ENCODE measurements at regions not wholly inside any gene's neighbourhood (a gene's known extent, or its start where the extent isn't known, plus 50 kb on each side); places are given as distances from the start of the nearest gene placed in this dataset.

DNA sequence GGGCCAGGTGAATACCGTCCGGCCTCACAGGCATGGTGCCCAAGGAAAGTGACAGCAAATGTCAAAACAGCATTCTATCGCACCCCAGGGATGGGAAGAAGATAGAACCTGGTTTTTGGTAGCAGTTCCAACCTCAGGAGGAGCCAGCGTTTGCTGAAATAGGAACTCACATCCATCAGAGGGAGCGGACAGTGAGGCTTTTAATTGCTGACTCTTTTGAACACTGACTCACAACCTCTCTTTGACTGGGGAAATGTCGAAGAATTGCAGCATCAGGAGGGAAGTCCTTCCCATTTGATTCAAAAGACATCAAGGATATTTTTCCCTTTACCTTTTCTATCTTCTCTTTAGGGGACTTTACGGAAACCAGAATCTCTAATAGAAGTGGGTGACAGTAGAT is 114.2 kb downstream of the UNC5CL start:
- TF ChIP-seq, protein P1, sequence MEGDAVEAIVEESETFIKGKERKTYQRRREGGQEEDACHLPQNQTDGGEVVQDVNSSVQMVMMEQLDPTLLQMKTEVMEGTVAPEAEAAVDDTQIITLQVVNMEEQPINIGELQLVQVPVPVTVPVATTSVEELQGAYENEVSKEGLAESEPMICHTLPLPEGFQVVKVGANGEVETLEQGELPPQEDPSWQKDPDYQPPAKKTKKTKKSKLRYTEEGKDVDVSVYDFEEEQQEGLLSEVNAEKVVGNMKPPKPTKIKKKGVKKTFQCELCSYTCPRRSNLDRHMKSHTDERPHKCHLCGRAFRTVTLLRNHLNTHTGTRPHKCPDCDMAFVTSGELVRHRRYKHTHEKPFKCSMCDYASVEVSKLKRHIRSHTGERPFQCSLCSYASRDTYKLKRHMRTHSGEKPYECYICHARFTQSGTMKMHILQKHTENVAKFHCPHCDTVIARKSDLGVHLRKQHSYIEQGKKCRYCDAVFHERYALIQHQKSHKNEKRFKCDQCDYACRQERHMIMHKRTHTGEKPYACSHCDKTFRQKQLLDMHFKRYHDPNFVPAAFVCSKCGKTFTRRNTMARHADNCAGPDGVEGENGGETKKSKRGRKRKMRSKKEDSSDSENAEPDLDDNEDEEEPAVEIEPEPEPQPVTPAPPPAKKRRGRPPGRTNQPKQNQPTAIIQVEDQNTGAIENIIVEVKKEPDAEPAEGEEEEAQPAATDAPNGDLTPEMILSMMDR (conservative IDR thresholded peaks at IDR 0.05; ENCODE audit: low read depth, low read length) = no peak
- no peak for TF ChIP-seq EZH2 (IDR thresholded peaks at IDR 0.05; ENCODE audit: borderline replicate concordance, low read depth, low read length, poor library complexity, severe bottlenecking)
- BruUV-seq (replicated peaks) = no TSS peak
- Histone ChIP-seq H3K27me3 (replicated peaks; ENCODE audit: insufficient read depth, low read depth, low read length, poor library complexity) (no peaks in the 10 kb centered on the region), H3K9me3 (ENCODE audit: low read depth, low read length, poor library complexity, severe bottlenecking) (no peaks in the 10 kb centered on the region), H3K27ac (ENCODE audit: low read depth, low read length, poor library complexity, severe bottlenecking) (no peak overlapping the region), H3K36me3 (ENCODE audit: insufficient read depth, low read length, poor library complexity, severe bottlenecking) (no peaks in the 10 kb centered on the region), H3K4me3 (ENCODE audit: low read depth, low read length, poor library complexity, severe bottlenecking) (no peak overlapping the region), H3K4me1 (ENCODE audit: insufficient read depth, low read length, poor library complexity, severe bottlenecking) (no peaks in the 10 kb centered on the region)
- ChIA-PET CTCF (no interaction called here), POLR2A (ENCODE audit: low non-redundant PET) (no interaction called here)
- intact Hi-C loops (cut with micrococcal nuclease; ENCODE audit: unreplicated experiment) = no loop called here
- no peak for DNase-seq (ENCODE audit: low spot score)

DNA sequence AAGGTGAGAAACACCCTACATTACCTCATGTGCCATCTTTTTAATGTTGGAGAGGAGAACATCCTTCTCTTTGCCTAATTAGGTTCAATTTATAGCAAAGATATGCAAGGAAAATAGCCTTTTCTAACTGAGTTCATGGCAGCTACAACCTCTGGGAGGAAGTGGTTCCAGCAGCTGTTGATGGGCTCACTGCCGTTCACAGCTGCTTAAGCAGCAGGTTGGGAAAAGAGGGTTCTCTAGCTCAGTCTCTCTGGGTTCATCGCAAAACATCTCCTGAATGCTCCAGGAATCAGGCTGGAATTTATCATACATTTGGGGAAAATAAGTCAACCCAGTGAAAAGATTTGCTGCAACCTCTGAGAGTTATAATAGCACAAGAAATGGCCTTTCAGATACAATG is 115.1 kb downstream of the UNC5CL start:
- BruUV-seq (replicated peaks) = no TSS peak
- intact Hi-C loops (cut with micrococcal nuclease; ENCODE audit: unreplicated experiment) = no loop called here
- no peaks in the 10 kb centered on the region for H3K9me3 ChIP-seq (ENCODE audit: low read depth, low read length, poor library complexity, severe bottlenecking)
- no peaks in the 10 kb centered on the region for H3K36me3 ChIP-seq (ENCODE audit: insufficient read depth, low read length, poor library complexity, severe bottlenecking)
- H3K27me3 ChIP-seq (replicated peaks; ENCODE audit: insufficient read depth, low read depth, low read length, poor library complexity) = no peaks in the 10 kb centered on the region
- no peak overlapping the region for H3K4me3 ChIP-seq (ENCODE audit: low read depth, low read length, poor library complexity, severe bottlenecking)
- no peak for DNase-seq (ENCODE audit: low spot score)
- ChIA-PET CTCF (no interaction called here), POLR2A (ENCODE audit: low non-redundant PET) (no interaction called here)
- TF ChIP-seq, protein P1 (conservative IDR thresholded peaks at IDR 0.05; ENCODE audit: low read depth, low read length) = no peak
- no peak for TF ChIP-seq EZH2 (IDR thresholded peaks at IDR 0.05; ENCODE audit: borderline replicate concordance, low read depth, low read length, poor library complexity, severe bottlenecking)
- no peaks in the 10 kb centered on the region for H3K4me1 ChIP-seq (ENCODE audit: insufficient read depth, low read length, poor library complexity, severe bottlenecking)
- no peak overlapping the region for H3K27ac ChIP-seq (ENCODE audit: low read depth, low read length, poor library complexity, severe bottlenecking)

DNA sequence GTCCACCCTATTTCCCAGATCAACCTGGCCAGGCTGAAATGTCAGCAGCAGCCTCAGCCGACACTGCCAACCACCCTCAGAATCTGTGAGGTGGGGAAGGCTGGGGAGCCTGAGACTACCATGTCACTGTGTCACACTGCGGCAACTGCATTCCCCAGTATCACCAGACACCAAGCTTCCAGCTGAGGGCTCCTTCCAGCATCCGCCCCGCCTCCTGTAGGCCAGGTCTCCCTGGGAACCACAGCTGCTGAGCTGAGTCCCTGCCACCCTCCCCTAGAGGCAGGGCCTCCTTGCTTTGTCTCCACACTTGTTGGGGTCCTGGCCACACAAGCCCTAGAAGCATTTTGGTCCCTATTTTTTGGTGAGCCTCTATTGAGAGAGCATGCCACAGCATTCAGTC is 115.7 kb downstream of the UNC5CL start:
- no peaks in the 10 kb centered on the region for H3K36me3 ChIP-seq (ENCODE audit: insufficient read depth, low read length, poor library complexity, severe bottlenecking)
- H3K4me3 ChIP-seq (ENCODE audit: low read depth, low read length, poor library complexity, severe bottlenecking) = no peak overlapping the region
- intact Hi-C loops (cut with micrococcal nuclease; ENCODE audit: unreplicated experiment) = no loop called here
- CTCF ChIA-PET = no interaction called here
- POLR2A ChIA-PET (ENCODE audit: low non-redundant PET) = no interaction called here
- BruUV-seq (replicated peaks) = no TSS peak
- TF ChIP-seq, protein P1 (conservative IDR thresholded peaks at IDR 0.05; ENCODE audit: low read depth, low read length) = no peak
- no peak for TF ChIP-seq EZH2 (IDR thresholded peaks at IDR 0.05; ENCODE audit: borderline replicate concordance, low read depth, low read length, poor library complexity, severe bottlenecking)
- H3K27me3 ChIP-seq (replicated peaks; ENCODE audit: insufficient read depth, low read depth, low read length, poor library complexity) = no peaks in the 10 kb centered on the region
- H3K27ac ChIP-seq (ENCODE audit: low read depth, low read length, poor library complexity, severe bottlenecking) = no peak overlapping the region
- no peaks in the 10 kb centered on the region for H3K9me3 ChIP-seq (ENCODE audit: low read depth, low read length, poor library complexity, severe bottlenecking)
- no peak for DNase-seq (ENCODE audit: low spot score)
- no peaks in the 10 kb centered on the region for H3K4me1 ChIP-seq (ENCODE audit: insufficient read depth, low read length, poor library complexity, severe bottlenecking)
